NCI-H526 (cell line): ENCODE measurements at regions not wholly inside any gene's neighbourhood (a gene's known extent, or its start where the extent isn't known, plus 50 kb on each side); places are given as distances from the start of the nearest gene placed in this dataset.

Source experiments
- DNase-seq, 2 experiments: peaks; one replicate each; lab custom pipeline; 2025; lab: John Stamatoyannopoulos, UW

DNA sequence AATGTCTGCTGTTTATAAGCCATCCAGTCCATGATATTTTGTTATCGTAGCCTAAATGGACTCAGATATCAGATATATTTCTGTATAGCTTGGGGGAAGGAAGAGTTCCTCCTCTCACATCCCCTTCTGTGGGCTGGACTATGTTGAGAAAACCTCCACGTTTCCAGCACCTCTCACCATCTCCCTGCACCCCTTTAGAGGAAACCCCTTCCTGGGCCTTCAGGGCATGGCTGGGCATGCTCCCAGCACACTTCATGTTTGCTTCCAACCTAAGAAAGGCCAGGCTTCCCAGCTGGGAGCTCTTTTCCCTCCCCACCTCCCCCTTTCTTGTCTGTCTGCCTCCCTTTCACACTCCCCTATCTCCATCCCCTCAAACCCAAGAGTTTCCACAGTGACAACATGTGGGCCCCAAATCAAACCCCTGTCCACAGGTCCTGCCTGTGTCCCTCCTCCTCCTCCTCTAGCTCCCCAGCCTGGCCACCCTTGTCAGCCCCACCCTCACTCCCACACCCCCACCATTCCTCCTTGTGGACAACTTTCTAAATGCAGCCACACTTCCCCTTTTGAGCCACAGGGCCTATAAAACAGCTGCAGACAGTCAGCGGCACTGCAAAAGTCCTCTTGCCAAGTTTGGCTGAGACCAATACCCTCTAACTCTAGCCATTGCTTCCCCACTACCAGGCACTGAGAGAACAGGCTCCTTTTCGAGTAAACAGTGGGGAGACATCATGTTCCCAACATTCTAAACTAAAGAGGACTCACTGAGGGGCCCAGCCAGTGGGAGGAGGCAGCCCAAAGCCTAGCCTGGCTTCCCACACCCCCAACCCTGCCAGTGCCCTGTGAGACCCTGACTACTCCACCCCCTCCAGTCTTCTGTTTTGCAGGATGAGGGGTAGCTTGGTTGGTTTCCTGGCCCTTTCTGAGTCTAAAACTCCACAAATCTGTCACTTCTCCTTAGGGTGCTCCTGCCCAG, 120.5 kb downstream of the ZFP36L2 start:
- DNase-seq, result no peak

GRCh38 chr2:43104763-43105162, 121.6 kb downstream of the ZFP36L2 start:
- DNase-seq, result no peak

DNA sequence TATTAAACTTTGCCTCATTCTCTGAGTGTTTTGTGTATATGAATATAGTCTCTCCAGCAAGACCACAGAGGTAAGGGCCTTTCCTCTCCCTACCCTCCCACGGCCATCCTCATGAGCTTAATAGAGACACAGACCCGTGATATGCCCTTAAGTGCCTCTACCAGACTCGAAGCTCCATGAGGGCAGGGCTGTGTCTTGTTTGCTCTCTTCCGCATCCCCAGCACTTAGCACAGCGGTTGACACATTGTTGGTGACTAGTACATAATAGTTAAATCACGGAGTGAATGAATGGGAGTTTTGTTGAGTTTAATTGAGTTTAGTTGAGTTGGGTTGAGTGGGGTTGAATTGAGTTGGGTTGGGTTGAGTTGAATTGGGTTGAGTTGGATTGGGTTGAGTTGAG, 122.3 kb downstream of the ZFP36L2 start:
- DNase-seq, result no peak

DNA sequence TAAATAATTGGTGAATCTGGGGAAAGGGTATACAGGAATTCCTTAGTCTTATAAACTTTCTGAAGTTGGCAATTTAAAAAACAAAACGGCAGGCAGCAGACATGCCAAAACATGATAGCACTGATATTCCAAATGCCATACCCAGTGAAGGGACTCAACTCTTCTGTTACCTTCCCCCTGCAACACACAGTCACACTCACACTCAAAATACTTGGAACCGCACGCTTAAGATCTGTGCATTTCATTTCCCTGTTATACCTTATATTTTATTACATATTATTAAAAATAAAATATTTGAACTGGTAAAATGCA, 123.4 kb downstream of the ZFP36L2 start:
- no peak for DNase-seq

DNA sequence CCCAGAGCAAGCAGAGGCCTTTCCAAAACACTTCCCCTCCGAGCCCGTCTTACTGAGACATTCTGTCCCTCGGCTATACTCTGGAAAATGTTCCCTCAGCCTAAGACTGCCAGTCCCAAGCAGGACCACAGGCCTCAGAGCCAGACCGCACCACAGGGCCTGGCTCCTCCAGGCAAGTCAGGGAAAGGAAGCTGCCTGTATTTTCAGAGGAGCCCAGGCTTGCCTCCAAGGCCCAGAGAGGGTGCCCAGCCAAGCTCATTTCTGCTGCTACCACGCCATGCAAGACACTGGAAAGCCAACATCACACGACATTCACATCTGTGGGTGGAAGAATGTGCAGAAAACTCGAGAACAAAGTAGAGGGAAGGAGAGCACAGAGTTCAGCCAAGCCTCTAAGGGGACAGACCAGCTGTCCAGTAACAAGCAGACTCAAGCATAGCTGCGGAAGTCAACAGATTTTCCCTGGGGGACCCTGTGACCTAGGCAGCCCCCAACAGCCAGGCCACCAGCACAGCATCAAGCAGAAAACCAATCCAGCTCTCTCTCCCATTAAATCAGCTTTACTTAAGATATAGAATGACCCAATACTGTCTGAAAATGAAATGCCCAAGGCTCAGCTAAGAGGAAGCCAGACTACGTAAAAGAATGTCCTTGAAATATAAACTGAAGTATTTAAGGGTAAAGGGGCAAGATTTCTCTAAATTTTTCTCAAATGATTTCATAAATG, 123.9 kb downstream of the ZFP36L2 start:
- DNase-seq, result no peak

DNA sequence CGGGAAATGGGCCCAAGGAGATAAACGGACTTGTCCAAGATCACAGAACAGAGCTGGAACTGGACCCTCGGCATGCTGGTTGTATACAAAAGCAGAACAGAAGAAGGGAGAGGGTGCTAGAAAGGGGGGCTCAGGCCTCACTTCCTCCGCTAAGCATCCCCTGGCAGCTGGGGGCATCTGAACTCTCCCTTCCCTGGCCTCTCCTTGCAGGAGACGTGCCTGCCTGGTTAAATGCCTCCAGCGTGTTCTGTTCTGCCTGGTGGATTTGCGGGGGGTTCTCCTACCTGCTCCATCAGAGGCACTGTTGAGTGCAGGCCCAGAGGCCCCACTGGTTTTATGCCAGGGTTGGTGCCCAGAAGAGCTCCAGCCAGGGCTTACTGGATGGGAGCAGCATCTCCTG, 124.7 kb downstream of the ZFP36L2 start:
- DNase-seq, result no peak

DNA sequence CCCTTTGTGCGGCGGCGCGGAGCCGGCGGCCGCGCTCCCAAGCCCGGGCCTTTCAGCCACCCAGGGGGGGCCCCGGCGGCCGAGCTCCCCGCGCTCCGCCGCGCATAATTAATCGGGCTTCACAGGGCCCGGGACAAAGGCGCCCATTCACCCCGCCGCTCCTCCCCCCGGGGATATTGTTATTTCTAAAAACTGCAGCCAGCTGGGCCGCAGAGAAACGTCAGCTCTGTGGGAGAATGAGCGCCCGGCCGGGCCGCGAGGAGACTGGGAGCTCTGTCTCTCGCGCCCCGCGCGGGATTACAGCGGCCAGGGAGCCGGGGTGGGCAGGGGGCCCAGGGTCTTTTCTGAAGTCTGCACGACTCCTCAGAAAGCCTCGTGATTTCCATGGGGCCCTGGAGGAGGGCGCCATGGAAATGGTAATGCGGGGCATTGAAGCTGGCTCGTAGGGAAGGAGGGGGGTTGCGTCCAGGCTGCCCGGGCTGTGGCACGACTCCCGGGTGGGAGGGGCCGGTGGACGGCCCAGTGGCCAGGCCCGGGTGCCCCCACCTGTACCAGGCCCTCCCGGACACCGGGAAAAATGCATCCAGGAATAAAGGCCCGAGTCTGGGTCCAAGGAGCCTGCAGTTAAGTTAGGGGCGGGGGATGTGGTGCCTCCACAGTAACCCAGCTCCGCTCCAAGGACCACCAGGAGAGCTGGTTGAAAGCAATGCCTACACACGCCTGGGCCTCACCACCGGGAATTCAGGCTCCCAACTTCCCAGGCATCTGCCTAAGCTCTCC, 125.3 kb downstream of the ZFP36L2 start:
- DNase-seq, result peak; percentile 12 to 83

GRCh38 chr2:43100362-43100882, 126.0 kb downstream of the ZFP36L2 start:
- DNase-seq, result no peak

GRCh38 chr2:43099797-43100196, 126.6 kb downstream of the ZFP36L2 start:
- no peak for DNase-seq

DNA sequence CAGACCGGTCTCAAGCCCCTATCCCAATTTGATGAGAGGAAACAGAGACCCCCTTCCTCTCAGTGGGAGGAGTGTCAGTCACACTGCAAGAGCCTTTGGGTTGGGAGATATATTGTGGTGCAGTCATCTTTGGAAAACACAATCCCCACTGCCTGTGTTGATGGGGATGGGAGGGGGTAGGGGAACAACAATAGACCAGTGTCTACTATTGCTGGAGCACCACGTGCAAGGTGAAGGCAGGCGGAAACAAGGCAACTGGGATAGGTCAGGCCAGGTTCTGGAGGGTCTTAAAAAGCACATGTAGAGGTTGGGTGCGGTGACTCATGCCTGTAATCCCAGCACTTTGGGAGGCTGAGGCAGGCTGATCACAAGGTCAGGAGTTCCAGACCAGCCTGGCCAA, 127.9 kb downstream of the ZFP36L2 start:
- DNase-seq, result no peak

DNA sequence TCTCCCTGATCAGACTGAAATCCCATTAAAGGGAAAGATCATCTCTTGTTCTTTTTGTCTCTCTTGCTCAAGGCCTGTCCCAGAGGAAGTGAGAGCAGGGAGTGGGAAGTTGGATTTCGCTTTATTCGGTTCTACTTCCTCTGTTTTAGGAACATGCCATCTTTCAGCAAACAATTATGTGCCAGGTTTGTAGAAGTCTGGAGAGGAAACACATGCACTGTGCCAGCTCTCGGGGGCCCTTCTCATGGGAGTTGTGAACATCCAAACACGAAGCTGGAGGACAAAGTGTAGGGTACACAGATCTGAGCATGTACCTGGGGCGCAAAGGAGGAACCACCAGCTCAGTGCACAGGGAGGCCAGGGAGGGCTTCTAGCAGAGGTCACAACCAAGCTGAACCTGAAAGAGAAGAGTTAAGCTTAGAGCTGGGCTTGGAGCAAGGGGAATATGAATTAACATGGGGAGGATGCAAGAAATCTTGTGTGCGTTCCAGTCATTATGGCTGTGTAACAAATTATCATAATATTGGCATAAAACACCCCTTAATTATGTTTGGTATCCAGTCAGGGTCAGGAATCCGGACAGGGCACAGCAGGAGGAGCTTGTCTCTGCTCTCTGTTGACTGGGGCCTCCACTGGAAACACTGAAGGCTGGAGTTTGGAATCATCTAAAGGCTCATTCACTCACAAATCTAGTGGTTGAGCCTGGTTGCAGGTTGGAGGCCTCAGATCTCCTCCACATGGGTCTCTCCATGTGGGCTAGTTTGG, 128.6 kb downstream of the ZFP36L2 start:
- DNase-seq, result no peak

GRCh38 chr2:43095533-43096295, 130.7 kb downstream of the ZFP36L2 start:
- no peak for DNase-seq

GRCh38 chr2:43092520-43093179, 133.8 kb downstream of the ZFP36L2 start:
- DNase-seq, result no peak

DNA sequence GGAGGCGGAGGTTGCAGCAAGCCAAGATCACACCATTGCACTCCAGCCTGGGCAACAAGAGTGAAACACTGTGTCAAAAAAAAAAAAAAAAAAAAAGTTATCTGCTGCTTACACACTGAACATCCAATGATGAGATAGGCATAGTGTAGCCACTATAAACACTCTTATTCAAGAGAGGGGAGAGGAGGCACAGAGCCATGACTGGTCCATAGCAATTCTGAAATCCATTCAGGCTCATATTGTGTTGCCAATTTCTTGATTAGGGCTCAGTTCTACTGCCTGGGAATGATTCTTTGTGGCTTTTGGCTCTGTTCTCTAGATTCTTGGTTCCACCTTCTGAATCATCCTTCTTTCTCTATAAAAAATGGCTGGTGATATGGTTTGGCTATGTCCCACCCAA, 136.1 kb downstream of the ZFP36L2 start:
- no peak for DNase-seq

DNA sequence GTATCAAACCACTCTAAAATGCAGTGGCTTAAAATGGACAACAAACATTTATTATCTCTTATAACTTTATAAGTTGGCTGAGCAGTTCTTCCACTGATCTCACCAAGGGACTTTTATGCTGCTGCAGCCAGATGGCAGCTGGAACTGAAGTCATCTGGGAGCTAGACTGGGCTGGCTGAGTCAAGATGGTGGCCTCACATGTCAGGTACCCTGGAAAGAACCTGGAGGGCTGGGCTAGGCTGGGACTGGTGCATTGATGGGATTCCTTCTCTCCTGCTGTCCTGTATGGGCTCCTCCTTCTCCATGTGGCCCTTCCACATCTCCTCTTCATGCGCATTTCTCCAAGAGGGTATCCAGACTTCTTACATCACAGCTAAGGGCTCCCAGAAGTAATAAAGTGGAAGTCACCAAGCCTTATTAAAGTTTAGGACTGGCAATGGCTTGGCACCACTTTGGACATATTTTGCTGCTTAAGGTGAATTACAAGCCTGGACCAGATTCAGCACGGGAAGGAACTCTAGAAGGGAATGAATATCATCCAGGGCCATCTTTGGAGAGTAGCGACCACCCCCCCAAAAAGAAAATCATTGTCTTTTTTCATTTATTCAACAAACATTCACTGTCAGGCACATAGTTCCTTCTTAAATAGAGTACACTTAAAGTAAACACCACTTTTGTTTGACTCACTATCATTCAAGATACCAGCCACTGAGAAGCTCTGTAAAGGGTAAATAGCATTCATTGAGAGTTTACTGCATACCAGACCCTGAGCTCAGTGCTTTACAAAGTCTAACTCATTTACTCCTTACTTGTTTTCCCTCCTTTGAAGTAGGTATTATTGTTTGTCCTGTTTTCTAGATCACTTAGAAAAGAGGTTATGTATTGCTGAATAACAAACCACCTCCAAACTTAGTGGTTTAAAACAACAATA, 138.0 kb downstream of the ZFP36L2 start:
- DNase-seq, result no peak

GRCh38 chr2:43087413-43087812, 139.0 kb downstream of the ZFP36L2 start:
- no peak for DNase-seq

- no peak for DNase-seq
These were observed 139.8 kb downstream of the ZFP36L2 start for GRCh38 chr2:43086451-43087221.

GRCh38 chr2:43085929-43086328, 140.5 kb downstream of the ZFP36L2 start:
- DNase-seq, result no peak
